Neural progenitor cell (in vitro differentiated cells): ENCODE measurements at regions not wholly inside any gene's neighbourhood (a gene's known extent, or its start where the extent isn't known, plus 50 kb on each side); places are given as distances from the start of the nearest gene placed in this dataset.

Source experiments
- CTCF ChIP-seq: fragments of 200-600 bp; sonication (generic); IDR thresholded peaks from 2 replicates; pipeline ENCODE4 v1.5.1; 2017; ENCODE audit warnings: antibody characterized with exemption, mild to moderate bottlenecking
- EZH2 ChIP-seq: fragments of 200-600 bp; sonication (generic); IDR thresholded peaks from 2 replicates; pipeline ENCODE4 v1.6.1; 2017; ENCODE audit warnings: antibody characterized with exemption, mild to moderate bottlenecking, moderate library complexity
- EZH2phosphoT487 ChIP-seq: fragments of 200-600 bp; sonication (generic); IDR thresholded peaks from 2 replicates; pipeline ENCODE4 v1.6.1; 2017; ENCODE audit warnings: antibody characterized with exemption

GRCh38 chr3:3740061-3740460 is 59.2 kb upstream of the LRRN1 start:
- TF ChIP-seq CTCF (no peak), EZH2 (no peak), EZH2phosphoT487 (no peak)
